Brain microvascular endothelial cell (primary cell): ENCODE measurements at regions not wholly inside any gene's neighbourhood (a gene's known extent, or its start where the extent isn't known, plus 50 kb on each side); places are given as distances from the start of the nearest gene placed in this dataset.
"Not testable (repeated sequence)": the region's sequence is repeated elsewhere in the genome, so short reads cannot be mapped to it uniquely, and the experiment has no call there.

Source experiments
- DNase-seq: peaks from one replicate; pipeline ENCODE4 v3.0.0-alpha.2; 2020
- H3K27ac ChIP-seq: fragments of 250-450 bp; sonication (Bioruptor Pico); 2 replicates; pipeline ENCODE4 v1.5.1; 2020; ENCODE audit warnings: mild to moderate bottlenecking, moderate library complexity
- H3K27me3 ChIP-seq: fragments of 250-450 bp; sonication (Bioruptor Pico); replicated peaks from 2 replicates; pipeline ENCODE4 v1.5.1; 2020; ENCODE audit warnings: mild to moderate bottlenecking
- H3K36me3 ChIP-seq: fragments of 250-450 bp; sonication (Bioruptor Pico); replicated peaks from 2 replicates; pipeline ENCODE4 v1.5.1; 2020; ENCODE audit warnings: mild to moderate bottlenecking
- H3K4me3 ChIP-seq: 2 replicates; pipeline ENCODE4 v1.5.1; 2011; ENCODE audit warnings: low read depth, mild to moderate bottlenecking, control low read depth, low read length, moderate library complexity
- CTCF ChIP-seq: IDR thresholded peaks from 2 replicates; pipeline ENCODE4 v1.5.1; 2011; ENCODE audit warnings: low read depth, mild to moderate bottlenecking, moderate library complexity, low read length, control low read depth, inconsistent platforms; ENCODE audit errors: missing control alignments
- in situ Hi-C: cut with HindIII; loops from 2 replicates; pipeline ENCODE4 v1.10.0; 2017; ENCODE audit warnings: low sequenced_read_pairs, low pct_ligation_motif_present

- no peak for DNase-seq
- no peak overlapping the region for H3K27ac ChIP-seq
- TF ChIP-seq CTCF, result no peak
- no peak overlapping the region for H3K4me3 ChIP-seq
- no peaks in the 10 kb centered on the region for H3K27me3 ChIP-seq
- in situ Hi-C loops, result no loop called here
- no peaks in the 10 kb centered on the region for H3K36me3 ChIP-seq
These were observed 519.1 kb upstream of the FOXG1 start for GRCh38 chr14:28247491-28247890.

GRCh38 chr14:28252124-28252523 lies 514.5 kb upstream of the FOXG1 start:
- in situ Hi-C loops, H3K27me3 ChIP-seq, H3K36me3 ChIP-seq, H3K4me3 ChIP-seq, DNase-seq, H3K27ac ChIP-seq: not testable (repeated sequence)

- no peak for TF ChIP-seq CTCF
- in situ Hi-C loops, result no loop called here
- Histone ChIP-seq H3K4me3 (no peak overlapping the region), H3K27ac (no peak overlapping the region), H3K36me3 (no peaks in the 10 kb centered on the region), H3K27me3 (no peaks in the 10 kb centered on the region)
- no peak for DNase-seq
These were observed 511.8 kb upstream of the FOXG1 start for GRCh38 chr14:28254768-28255167.

- no peaks in the 10 kb centered on the region for H3K27me3 ChIP-seq
- no peak for DNase-seq
- TF ChIP-seq CTCF, result peak; percentile 5
- in situ Hi-C loops, result no loop called here
- H3K27ac ChIP-seq, result no peak overlapping the region
- peak overlapping the region; percentile 27 for H3K4me3 ChIP-seq
- no peaks in the 10 kb centered on the region for H3K36me3 ChIP-seq
These were observed 502.3 kb upstream of the FOXG1 start for GRCh38 chr14:28264306-28264705.

- TF ChIP-seq CTCF, result no peak
- Histone ChIP-seq H3K27me3 (no peaks in the 10 kb centered on the region), H3K36me3 (no peaks in the 10 kb centered on the region), H3K4me3 (no peak overlapping the region), H3K27ac (no peak overlapping the region)
- DNase-seq, result no peak
- in situ Hi-C loops, result no loop called here
These were observed 494.3 kb upstream of the FOXG1 start for GRCh38 chr14:28272270-28272669.

- in situ Hi-C loops, result no loop called here
- Histone ChIP-seq H3K36me3 (no peaks in the 10 kb centered on the region), H3K27me3 (no peaks in the 10 kb centered on the region), H3K27ac (no peak overlapping the region), H3K4me3 (no peak overlapping the region)
- DNase-seq, result no peak
- TF ChIP-seq CTCF, result no peak
These were observed 486.1 kb upstream of the FOXG1 start for GRCh38 chr14:28280530-28280929.
